ENCODE measurements at regions not wholly inside any gene's neighbourhood (a gene's known extent, or its start where the extent isn't known, plus 50 kb on each side); places are given as distances from the start of the nearest gene placed in this dataset.
"Not testable (repeated sequence)": the region's sequence is repeated elsewhere in the genome, so short reads cannot be mapped to it uniquely, and the experiment has no call there.

DNA sequence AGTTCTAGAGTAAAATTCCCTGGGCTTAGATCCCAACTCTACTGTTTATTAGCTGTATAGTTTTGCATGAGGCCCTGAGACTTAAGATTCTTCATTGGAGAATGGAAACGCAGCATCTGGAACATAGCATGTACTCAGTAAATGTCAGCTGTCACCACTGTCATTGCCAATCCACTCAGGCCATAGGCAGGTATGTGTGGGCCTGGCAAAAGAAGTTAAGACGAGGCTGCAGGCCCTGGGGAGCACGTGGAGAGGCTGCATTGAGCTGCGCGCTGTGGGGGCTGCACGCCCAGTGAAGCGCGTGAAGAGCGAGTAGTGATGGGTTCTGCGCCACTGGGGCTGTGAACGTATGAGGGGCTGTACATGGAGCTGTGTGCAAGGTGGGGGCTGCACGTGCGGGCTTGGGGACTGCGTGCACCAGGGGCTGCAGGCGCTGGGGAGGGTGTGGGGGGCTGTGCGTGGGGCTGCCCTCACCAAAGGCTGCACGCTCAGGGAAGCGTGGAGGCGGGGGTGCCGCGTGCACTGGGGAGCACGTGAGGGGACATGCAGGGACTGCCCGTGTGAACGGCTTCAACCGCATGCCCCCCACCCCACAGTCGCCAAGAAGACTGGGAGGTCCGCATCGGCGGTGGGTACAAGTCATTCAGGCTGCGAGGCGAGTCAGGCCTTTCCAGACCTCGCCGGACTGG lies 85.5 kb downstream of the PRR15 start:
- no peak for DNase-seq (ENCODE audit: low read depth in 2 of 3, low spot score in 1 of 3)

DNA sequence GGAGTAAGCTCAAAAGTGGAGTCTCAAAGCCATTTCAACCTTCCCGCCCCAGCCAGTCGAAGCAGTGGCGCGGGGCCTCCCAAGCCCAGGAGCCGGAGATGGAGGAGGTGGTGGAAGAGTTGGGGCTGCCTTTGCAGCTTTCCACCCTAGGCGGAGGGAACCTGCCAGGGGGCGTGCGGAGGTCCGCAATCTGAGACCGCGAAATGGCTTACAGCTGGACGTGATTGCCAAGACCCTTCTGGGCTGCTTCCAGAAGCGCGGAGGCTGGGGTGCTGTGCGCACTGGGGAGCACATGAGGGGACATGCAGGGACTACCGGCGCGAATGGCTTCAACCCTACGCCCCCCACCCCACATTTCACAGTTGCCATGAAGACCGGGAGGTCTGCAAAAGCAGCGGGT lies 86.2 kb downstream of the PRR15 start:
- DNase-seq (ENCODE audit: low read depth in 2 of 3, low spot score in 1 of 3): no peak

DNA sequence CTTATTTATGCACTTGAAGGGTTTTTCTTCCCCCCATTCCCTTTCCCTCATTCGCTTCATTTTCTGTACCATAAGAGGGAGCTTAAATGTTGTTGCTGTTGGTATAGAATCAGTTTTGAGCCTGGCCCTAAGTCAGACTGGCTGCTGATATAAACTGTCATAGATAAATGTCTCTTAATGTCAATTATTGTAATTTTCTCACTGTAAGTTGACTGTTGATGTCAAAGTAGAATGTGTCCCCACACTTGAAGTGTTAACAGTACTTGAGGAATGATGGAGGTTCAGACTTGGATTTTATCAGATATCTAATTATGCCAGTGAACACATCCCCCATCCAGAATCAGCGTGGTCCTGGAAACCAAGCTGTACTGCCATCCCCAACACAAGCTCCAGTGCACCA lies 87.8 kb downstream of the PRR15 start:
- DNase-seq (ENCODE audit: low read depth in 2 of 3, low spot score in 1 of 3): no peak

DNA sequence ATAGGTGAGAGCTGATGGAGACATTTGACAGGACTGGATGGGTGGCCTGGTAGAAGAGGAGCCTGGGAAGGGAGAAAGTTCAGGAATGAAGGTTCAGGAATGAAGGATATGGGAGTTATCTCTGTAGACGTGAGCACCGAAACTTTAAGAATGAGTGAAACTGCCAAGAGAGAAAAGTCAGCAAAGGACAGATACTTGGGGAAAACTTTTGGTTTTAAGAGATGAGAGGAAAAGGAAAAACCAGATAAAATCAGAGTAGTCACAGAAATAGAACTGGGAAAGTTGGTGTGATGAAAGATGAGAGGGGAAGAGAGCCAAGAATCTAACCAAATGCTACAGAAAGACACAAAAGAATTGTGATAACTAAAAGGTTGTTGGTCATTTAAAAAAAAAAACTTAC lies 88.9 kb downstream of the PRR15 start:
- no peak for DNase-seq (ENCODE audit: low read depth in 2 of 3, low spot score in 1 of 3)

DNA sequence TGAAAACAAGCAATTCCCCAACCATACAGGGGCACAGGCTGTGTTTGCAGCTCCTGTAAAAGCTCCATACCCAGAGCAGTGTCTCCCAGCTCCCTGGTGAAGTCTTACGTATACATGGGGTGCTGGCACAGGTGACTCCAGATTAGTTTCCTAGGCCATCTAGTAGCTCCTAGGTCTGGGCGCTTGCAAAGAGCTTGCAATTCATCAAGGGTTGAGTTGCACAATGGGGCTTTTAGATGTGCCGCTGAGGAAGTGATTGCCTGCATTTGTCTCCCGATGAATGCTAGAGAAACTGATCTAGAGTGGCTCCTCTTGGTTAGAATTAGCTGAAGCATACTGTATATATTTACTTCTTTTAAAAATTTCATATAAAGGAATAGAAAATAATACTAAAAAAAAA lies 90.7 kb downstream of the PRR15 start:
- DNase-seq (ENCODE audit: low read depth in 2 of 3, low spot score in 1 of 3): not testable (repeated sequence)

DNA sequence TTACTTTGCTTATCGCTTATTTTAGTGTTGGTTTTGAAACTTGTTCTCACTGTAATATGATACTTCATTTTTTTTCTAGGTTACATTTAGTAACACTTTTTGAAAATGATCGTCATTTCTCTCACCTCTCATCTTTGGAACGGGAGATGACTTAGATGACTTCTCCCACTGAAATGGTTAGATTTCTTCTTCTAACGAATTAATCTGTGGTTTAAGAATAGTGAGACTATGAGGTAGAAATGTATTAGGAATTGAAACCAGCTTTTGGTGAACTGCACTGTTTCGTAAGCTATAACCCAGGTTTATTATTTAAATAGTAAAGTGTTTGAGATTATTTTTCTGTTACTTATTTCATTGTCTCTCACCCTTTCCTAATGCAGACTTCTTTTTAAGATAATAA lies 93.7 kb downstream of the PRR15 start:
- DNase-seq (ENCODE audit: low read depth in 2 of 3, low spot score in 1 of 3): no peak

DNA sequence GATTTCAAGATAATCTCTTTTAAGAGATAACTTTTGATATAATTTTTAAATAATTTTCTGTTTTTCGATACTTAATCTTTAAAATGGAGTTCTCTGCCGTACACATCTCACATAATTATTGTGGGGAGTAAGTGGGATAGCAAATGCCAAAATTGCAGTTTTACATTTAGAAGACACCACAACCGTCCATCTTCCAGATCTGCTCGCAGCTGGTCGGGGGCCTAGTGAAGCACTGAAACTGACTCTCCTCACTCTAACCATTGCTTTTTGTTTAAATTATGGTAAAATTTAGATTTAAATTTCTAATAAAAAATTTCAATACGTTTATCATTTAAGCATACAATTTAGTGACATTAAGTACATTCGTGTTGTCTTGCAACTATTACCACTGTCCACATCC lies 94.2 kb downstream of the PRR15 start:
- no peak for DNase-seq (ENCODE audit: low read depth in 2 of 3, low spot score in 1 of 3)

DNA sequence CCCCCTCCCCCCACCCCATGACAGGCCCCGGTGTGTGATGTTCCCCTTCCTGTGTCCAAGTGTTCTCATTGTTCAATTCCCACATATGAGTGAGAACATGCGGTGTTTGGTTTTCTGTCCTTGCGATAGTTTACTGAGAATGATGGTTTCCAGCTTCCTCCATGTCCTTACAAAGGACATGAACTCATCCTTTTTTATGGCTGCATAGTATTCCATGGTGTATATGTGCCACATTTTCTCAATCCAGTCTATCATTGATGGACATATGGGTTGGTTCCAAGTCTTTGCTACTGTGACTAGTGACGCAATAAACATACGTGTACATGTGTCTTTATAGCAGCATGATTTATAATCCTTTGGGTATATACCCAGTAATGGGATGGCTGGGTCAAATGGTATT lies 95.6 kb downstream of the PRR15 start:
- not testable (repeated sequence) for DNase-seq (ENCODE audit: low read depth in 2 of 3, low spot score in 1 of 3)

DNA sequence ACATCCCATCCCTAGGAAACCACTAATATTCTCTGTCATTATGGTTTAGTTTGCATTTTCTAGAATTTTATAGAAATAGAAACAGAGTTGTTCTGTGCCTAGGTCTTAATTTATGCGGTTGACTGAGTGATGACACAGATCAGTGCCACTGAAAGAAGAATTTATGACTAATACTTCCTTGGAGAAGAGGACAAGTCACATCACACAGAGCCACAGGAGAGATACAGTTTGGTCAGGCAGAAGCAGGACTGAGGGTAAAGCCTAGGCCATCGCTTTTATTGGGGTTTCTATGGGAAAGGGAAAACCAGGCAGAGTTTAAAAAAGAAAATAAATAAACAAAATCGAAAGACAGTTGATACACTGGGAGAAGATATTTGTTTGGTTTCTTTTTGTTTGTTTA lies 99.3 kb downstream of the PRR15 start:
- not testable (repeated sequence) for DNase-seq (ENCODE audit: low read depth in 2 of 3, low spot score in 1 of 3)

DNA sequence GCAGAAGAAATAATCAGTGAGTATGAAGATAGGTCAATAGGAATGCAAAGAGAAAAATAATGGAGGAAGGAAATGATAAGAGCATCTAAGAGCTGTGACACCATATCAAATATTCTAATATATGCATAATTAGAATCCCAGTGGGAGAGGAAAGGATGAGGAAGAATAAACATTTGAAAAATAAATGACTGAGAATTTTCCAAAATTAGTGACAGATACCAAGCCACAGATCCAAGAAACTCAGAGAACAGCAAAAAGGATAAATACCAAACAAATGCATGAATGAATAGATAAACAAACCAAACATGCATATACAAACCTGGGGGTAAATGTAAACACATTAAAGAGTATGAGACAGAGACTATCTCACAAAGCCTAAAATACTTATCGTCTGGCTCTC lies 101.4 kb downstream of the PRR15 start:
- not testable (repeated sequence) for DNase-seq (ENCODE audit: low read depth in 2 of 3, low spot score in 1 of 3)

DNA sequence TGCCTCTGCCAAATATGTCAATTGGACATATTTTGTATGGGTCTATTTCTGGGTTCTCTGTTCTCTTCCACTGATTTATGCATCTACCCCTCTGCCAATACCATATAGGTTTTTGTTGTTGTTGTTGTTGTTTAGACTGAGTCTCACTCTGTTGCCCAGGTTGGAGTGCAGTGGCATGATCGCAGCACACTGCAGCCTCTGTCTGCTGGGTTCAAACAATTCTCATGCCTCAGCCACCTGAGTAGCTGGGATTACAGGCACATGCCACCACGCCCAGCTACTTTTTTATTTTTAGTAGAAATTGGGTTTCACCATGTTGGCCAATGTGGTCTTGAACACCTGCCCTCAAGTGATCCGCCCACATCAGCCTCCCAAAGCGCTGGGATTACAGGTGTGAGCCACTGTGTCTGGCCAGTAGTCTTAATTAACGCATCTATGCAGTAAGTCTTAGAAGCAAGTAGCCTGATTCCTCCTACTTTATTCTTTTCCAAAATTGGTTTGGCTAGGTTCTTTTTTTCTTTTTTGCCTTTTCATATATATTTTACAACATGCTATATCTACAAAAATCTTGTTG lies 103.5 kb downstream of the PRR15 start:
- not testable (repeated sequence) for DNase-seq (ENCODE audit: low read depth in 2 of 3, low spot score in 1 of 3)

DNA sequence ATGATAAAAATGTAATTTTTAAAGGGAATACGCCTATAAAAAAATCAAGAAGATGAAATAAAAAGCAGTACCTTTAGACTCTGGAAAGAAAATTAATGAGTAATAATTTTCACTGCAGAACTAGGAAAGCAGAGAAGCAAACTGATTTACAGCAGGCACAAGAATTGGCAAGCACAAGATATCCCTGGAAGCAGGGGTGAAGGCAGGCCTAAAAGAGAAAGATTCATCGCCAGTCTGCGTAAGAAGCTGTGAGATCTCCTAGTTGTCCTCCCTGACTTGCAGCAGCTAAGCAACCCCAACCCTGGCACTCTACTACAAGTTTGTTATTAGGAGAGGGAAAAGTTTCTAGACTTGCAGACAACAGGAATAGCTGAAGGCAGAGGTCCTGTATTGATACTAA lies 107.7 kb downstream of the PRR15 start:
- not testable (repeated sequence) for DNase-seq (ENCODE audit: low read depth in 2 of 3, low spot score in 1 of 3)

DNA sequence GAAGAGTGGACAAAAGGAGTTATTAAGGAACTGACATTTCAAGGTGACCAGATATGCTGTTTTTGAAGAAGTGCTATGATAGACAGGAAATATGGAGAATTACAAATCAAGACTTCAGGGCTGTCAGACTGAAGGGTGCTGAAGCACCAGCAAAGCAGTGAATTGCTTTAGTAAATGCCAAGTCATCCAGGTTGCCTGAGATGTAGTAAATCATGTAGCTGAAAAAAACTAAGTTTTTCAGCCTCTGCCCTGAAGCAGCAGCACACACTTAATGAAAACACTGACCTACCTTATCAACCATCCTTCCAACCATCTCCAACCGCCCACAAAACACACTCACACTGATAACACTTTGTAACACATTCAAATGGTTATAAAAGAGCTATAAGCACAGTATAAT lies 110.0 kb downstream of the PRR15 start:
- not testable (repeated sequence) for DNase-seq (ENCODE audit: low read depth in 2 of 3, low spot score in 1 of 3)

DNA sequence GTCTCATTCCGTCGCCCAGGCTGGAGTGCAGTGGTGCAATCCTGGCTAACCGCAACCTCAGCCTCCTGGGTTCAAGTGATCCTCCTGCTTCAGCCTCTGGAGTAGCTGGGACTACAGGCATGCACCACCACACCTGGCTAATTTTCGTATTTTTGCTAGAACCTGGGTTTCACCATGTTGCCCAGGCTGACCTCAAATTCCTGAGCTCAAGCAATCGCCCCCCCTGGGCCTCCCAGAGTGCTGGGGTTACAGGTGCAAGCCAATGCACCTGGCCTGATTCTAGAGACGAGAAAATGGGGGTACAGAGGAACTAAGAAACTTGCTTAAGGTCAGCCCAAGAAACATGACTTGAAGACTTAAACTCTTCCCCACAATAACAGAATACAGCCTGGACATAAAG lies 111.0 kb downstream of the PRR15 start:
- DNase-seq (ENCODE audit: low read depth in 2 of 3, low spot score in 1 of 3): not testable (repeated sequence)

DNA sequence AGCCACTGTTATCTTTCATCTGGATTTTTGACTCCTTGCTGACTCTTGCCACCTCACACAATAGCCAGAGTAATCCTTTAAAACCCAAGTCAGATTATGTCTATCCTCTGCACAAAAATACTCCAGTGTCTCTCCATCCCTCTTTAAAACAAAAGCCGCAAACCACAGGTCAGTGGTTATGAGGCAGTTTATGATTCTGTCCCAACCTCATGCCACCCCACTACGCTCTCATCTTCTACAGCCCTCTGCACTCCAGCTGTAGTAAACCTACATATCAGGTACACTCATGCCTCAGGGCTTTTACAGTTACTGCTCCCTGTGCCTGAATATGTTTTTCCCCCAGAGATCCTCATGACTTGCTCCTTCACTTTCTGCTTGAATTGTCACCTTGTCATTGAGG lies 113.6 kb downstream of the PRR15 start:
- not testable (repeated sequence) for DNase-seq (ENCODE audit: low read depth in 2 of 3, low spot score in 1 of 3)

DNA sequence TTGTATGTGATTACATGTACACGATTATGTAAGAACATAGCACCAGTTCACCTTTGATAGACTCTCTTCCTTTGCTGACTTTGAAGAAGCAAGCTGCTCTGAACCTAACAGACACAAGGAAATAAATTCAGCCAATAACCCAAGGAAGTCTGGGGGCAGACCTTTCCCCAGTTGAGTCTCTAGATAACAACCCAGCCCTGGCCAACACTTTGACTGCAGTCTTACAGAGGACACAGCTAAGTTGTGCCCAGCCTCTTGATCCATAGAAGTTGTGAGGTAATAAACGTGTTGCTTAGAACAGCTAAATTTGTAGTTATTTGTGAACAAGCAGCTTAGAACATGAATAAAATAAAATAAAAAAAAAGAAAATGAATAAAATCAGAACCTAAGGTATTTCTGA lies 116.3 kb downstream of the PRR15 start:
- not testable (repeated sequence) for DNase-seq (ENCODE audit: low read depth in 2 of 3, low spot score in 1 of 3)

DNA sequence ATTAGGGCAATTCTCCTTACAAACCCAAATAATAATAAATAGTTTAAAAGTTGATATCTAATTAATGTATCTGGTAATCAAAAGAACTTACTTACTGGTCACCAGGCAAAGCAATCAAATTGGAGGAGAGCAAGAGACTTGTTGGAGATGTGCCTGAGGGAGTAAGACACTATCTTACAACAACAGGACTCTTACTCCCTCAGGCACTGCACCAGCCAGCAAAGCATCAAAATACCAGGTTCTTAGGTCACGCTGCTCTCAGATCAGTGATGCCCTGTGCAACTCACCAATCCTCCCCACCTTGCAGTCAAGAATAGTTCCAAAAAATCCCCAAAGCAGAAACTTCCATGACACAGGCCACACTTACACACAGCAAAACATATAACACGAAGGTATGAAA lies 117.0 kb downstream of the PRR15 start:
- not testable (repeated sequence) for DNase-seq (ENCODE audit: low read depth in 2 of 3, low spot score in 1 of 3)

DNA sequence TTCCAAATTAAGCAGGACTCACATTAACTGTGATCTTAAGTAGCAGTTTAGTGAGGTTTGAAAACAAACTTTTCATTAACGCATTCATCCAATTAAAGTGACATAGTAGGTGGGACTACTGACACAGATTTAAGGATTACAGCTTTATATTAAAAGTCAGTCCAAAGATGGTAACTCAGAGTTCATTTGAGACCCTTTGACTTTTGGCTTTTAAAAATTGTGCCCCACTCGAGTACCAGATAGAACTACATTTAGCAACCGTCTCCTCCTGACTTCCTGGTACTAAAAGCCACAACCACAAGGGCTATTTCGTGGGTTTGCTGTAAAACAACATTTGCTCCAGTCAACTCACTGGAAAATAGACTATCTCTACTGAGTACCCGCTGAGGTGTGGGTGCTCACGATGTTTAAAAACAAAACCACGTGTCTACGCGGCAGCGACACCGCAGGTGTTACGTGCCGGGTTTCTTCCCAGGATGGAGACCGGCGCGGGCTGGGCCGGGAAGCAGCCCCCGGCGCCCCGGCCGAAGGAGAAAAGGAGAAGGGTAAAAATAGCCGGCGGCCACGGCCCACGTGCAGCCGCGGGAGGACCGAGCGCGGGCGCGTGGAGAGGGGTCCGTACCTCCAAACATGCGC lies 120.6 kb downstream of the PRR15 start:
- DNase-seq (ENCODE audit: low read depth in 2 of 3, low spot score in 1 of 3): not testable (repeated sequence)

DNA sequence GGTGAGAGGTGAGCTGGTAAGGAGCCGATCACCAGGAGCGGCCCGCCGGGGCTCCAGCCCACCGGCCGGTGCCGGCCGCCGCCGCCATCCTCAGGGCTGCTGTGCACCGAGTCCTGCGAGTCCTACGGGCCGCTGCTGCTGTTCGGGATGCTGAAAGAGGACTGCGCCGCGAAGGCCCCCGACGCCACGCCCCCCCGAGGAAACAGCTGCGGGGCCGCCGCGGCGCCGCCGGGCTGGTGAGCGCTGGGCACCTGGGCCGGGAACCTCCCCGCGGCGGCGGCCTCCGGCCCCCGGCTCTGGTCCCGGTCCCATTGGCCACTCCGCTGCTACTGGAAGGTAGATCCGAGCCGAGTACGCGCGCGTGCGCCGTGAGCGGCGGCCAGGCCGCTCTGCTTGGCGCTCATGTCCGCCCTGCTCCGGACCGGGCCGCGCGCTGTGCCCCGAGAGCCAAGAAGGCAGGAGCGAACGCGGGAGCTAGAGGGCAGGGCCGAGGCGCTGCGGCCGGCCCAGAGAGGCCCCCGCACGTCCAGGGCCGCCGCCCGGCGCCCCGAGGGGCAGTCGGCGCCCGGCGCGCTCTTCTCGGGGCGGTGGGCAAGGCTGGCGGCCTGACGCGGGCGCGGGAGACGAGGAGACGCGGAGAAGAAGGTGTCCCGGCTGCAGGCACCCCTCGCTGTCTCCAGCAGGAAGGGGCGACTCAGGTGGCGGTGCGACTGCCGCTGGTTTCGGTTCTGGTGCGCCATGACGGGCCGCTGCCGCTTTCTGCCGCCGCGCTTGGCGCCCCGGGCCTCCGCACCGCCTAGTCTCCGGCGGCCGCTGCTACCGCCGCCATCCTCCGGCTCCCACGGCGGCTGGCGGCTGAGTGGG lies 121.3 kb upstream of the WIPF3 start:
- DNase-seq (ENCODE audit: low read depth in 2 of 3, low spot score in 1 of 3): peak; percentile 0 to 13 (median 4)

DNA sequence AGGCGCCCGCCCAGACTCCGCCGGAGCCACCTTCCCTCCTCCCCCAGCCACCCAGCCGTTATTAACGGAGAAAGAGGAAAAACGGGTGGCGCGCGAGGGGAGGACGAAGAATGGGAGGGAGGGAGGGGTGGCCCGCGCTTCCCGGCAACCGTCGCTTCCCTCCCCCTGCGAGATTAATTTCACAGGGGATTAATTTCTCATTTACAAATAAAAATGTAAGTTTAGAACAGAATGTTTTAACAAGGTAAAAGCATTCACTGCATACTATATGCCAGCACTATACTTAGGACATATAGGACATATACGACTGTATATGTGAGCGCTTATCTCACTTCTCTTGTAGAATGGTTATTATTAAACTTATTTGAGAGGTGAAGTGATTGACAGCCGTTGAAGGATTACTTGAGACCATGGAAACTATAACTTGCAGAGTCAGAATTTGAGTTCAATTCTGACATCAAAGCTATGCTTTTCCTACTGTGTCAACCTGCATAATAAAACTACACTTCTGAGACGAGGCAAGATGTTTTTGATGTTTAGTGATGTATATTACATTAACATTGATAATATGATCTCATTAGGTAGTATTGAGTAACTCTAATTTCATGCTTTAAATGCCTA lies 120.5 kb upstream of the WIPF3 start:
- not testable (repeated sequence) for DNase-seq (ENCODE audit: low read depth in 2 of 3, low spot score in 1 of 3)

DNA sequence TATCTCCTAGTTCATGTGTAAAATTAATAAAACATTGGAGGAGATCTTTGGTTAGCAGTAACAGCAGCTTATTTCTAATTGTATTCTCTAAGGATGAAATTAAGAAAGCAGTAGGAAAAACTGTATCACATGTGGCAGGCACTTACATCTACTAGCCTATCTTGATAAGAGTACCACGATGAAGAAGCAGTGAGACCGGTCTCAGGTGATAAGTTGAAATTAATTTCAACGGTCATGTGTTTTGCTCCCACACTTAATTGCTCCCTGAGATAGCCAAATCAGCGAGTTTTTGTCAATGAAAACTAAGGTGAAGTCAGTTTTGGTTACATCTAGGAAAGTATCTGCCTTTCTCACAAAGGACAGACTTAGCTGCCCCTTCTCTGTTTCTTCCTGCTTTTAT lies 115.8 kb upstream of the WIPF3 start:
- not testable (repeated sequence) for DNase-seq (ENCODE audit: low read depth in 2 of 3, low spot score in 1 of 3)

All from stimulated activated CD4-positive, alpha-beta T cell treated with anti-CD3 and anti-CD28 coated beads, Interleukin-12 subunit alpha, Interleukin-12 subunit beta, amount 100 ng/mL, for 48 hours (primary cell).